Prostate gland (tissue), 2 donors: ENCODE measurements at regions not wholly inside any gene's neighbourhood (a gene's known extent, or its start where the extent isn't known, plus 50 kb on each side); places are given as distances from the start of the nearest gene placed in this dataset.

Experiments used
- DNase-seq: peaks from one replicate; pipeline ENCODE4 v3.0.0-alpha.2; 2019; ENCODE audit warnings: low spot score
- H3K27ac ChIP-seq, 2 donors: fragments of 200-600 bp; sonication (generic); 2 replicates each; pipeline ENCODE4 v1.5.1; 2017 to 2019
- H3K27me3 ChIP-seq: fragments of 200-600 bp; sonication (generic); replicated peaks from 2 replicates; pipeline ENCODE4 v1.5.1; 2019; ENCODE audit not compliant: insufficient read depth
- H3K36me3 ChIP-seq, 2 donors: fragments of 200-600 bp; sonication (generic); 1 replicate in 1 of 2; 2 replicates in 1 of 2; pipeline versions ENCODE4 v1.5.1 to v1.8.1; 2017 to 2019
- H3K4me1 ChIP-seq: fragments of 200-600 bp; sonication (generic); replicated peaks from 2 replicates; pipeline ENCODE4 v1.5.1; 2019
- H3K4me3 ChIP-seq, 2 donors: fragments of 200-600 bp; sonication (generic); 2 replicates each; pipeline ENCODE4 v1.5.1; 2017 to 2019
- H3K9me3 ChIP-seq: fragments of 200-600 bp; sonication (generic); 2 replicates; pipeline ENCODE4 v1.5.1; 2017
- POLR2A ChIP-seq: fragments of 450-650 bp; IDR thresholded peaks from one replicate; pipeline ENCODE4 v1.6.1; 2016; ENCODE audit warnings: antibody characterized with exemption, mild to moderate bottlenecking
- POLR2AphosphoS5 ChIP-seq: sonication (generic); formaldehyde crosslinking; IDR thresholded peaks from one replicate; pipeline ENCODE4 v1.6.1; 2017; ENCODE audit warnings: antibody characterized with exemption
- WGBS: methylation state at CpG from one replicate; pipeline ENCODE4 v1.1.5; 2018; 5-methylcytosine and 5-hydroxymethylcytosine counted together
- intact Hi-C: fragments of 100-400 bp; cut with DNase I; formaldehyde crosslinking; loops from one replicate; pipeline ENCODE4 v1.14.2; 2022
- TF ChIP-seq, protein P1 (sequence below), 4 experiments: fragments of 200-600 bp in 2 of 4; fragments of 450-650 bp in 2 of 4; sonication (generic) in 2 of 4; IDR thresholded peaks; 1 replicate in 3 of 4; 2 replicates in 1 of 4; pipeline ENCODE4 v1.5.1; 2016 to 2019; ENCODE audit warnings: antibody characterized with exemption in 4 of 4, mild to moderate bottlenecking in 2 of 4, moderate library complexity in 2 of 4

DNA sequence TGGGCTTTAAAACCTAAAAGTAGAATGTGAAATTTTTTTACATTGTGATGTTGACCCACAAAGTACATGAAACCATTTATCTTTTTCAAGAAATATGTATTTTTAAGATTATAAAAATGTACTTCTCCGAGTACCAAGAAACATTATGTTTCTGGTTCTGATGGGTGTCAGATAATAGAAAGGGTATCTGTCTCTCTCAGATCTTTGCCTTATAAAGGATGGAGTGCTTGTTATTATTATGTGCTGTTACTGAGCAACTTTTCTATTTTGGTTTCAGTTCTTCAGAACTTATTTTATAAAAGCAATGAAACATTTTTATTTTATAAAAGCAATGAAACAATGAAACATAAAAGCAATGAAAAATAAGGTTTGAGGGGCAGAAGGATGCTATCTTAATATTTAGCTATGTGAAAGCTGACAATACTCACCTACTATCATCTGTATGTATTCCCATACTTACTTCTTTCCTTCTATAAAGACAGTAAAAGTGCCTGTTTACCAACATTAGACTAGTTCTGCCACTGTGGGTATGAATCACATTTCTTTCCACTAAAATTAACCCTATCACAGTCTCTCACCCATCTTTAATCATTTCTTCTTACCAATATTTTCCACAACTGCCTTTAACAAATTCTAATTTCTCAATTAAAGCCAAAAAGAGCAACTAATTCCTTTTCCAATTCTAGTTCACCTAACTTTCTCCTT is 540.7 kb upstream of the KCNMB2 start:
- no peaks in the 10 kb centered on the region for H3K27me3 ChIP-seq
- TF ChIP-seq, protein P1, sequence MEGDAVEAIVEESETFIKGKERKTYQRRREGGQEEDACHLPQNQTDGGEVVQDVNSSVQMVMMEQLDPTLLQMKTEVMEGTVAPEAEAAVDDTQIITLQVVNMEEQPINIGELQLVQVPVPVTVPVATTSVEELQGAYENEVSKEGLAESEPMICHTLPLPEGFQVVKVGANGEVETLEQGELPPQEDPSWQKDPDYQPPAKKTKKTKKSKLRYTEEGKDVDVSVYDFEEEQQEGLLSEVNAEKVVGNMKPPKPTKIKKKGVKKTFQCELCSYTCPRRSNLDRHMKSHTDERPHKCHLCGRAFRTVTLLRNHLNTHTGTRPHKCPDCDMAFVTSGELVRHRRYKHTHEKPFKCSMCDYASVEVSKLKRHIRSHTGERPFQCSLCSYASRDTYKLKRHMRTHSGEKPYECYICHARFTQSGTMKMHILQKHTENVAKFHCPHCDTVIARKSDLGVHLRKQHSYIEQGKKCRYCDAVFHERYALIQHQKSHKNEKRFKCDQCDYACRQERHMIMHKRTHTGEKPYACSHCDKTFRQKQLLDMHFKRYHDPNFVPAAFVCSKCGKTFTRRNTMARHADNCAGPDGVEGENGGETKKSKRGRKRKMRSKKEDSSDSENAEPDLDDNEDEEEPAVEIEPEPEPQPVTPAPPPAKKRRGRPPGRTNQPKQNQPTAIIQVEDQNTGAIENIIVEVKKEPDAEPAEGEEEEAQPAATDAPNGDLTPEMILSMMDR (IDR thresholded peaks at IDR 0.05), result no peak
- no peak for TF ChIP-seq POLR2AphosphoS5
- no peak for TF ChIP-seq POLR2A
- WGBS, result 76% methylated on average over 1 of the region's 1 CpG
- intact Hi-C loops, result no loop called here
- no peaks in the 10 kb centered on the region for H3K9me3 ChIP-seq
- H3K4me3 ChIP-seq, result no peak overlapping the region
- DNase-seq, result no peak
- no peaks in the 10 kb centered on the region for H3K4me1 ChIP-seq
- no peaks in the 10 kb centered on the region for H3K36me3 ChIP-seq
- H3K27ac ChIP-seq, result no peak overlapping the region

DNA sequence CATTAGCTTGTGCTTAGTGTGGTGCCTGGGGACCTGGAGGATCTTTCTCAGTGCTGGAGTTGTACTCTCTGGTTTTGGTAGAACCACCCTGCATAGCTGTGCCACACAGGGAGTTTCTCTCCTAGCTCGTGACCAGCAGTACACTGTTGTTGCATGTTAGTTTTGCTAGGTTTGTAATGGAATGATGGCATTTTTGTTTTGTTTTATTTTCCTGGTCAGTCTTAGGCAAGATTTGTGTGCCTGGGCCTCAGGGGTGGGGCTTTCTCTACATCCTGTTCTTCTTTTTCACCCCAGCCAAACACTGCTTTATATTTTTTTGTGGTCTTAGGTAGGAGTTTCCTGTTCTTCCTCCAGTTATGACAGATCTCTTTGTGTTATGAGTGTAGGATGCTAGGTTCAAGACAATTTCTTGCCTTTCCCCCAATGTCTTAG is 534.5 kb upstream of the KCNMB2 start:
- Histone ChIP-seq H3K9me3 (no peaks in the 10 kb centered on the region), H3K36me3 (no peaks in the 10 kb centered on the region), H3K27ac (no peak overlapping the region), H3K4me3 (no peak overlapping the region), H3K4me1 (no peaks in the 10 kb centered on the region), H3K27me3 (no peaks in the 10 kb centered on the region)
- TF ChIP-seq POLR2AphosphoS5, result no peak
- intact Hi-C loops, result no loop called here
- no peak for DNase-seq
- 95% methylated on average over 1 of the region's 1 CpG for WGBS

DNA sequence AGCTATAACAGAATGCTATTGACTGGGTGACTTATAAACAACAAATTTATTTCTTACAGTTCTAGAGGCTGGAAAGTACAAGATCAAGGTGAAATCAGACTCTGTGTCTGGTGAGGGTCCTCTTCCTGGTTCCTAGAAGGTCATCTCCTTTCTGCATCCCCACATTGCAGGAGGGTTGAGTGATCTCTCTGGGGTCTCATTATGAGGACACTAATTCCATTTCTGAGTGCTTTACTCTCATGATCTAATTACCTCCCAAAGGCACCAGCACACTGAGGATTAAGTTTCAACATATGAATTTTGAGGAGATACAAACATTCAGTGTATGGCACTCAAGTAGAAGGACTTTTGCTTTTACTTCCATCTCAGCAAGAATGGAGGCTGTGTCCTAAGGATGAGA is 534.1 kb upstream of the KCNMB2 start:
- Histone ChIP-seq H3K4me3 (no peak overlapping the region), H3K4me1 (no peaks in the 10 kb centered on the region), H3K27me3 (no peaks in the 10 kb centered on the region), H3K9me3 (no peaks in the 10 kb centered on the region), H3K36me3 (no peaks in the 10 kb centered on the region), H3K27ac (no peak overlapping the region)
- no peak for TF ChIP-seq POLR2A
- TF ChIP-seq POLR2AphosphoS5, result no peak
- TF ChIP-seq, protein P1 (IDR thresholded peaks at IDR 0.05), result no peak
- intact Hi-C loops, result no loop called here
- DNase-seq, result no peak

DNA sequence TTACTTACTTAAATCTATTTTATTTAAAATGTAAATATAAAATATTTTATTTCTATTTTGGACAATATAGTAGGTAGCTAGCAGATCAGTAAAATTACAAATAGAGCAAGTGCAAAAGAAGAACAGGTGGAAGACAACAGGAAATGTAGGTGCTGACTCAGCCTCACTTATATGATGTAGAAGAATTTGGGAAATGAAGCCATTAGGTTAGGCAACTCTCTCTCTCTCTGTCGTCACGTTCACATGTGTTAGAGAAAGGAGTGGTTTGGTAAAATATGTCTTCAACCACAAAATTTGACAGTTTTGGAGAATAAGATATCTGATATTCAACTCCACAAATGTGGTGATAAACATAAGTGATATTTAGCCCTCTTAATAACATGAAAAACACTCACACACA is 532.5 kb upstream of the KCNMB2 start:
- no peaks in the 10 kb centered on the region for H3K4me1 ChIP-seq
- WGBS, result 77% methylated on average over 2 of the region's 2 CpGs
- intact Hi-C loops, result no loop called here
- H3K27me3 ChIP-seq, result no peaks in the 10 kb centered on the region
- no peaks in the 10 kb centered on the region for H3K36me3 ChIP-seq
- no peak overlapping the region for H3K27ac ChIP-seq
- H3K9me3 ChIP-seq, result no peaks in the 10 kb centered on the region
- TF ChIP-seq POLR2AphosphoS5 (no peak), POLR2A (no peak)
- TF ChIP-seq, protein P1 (IDR thresholded peaks at IDR 0.05), result no peak
- DNase-seq, result no peak
- no peak overlapping the region for H3K4me3 ChIP-seq

DNA sequence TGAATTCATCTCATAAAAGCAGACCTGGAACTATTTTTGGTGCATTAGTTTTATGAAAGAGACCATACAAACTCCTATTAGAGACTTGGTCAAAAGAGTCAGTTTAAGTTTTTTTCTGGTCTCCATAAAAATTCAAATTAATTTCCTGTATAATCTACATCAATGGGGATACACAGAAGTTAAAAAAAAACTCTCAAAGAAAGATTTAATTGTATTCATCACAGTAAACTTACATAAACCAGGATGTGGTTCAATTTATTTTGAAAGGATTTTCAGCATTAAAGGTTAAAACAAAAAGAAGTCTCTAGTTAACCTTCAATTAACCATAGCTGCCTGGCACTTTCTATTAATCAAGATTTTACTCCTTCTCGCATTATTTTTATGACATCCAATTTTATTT is 530.3 kb upstream of the KCNMB2 start:
- Histone ChIP-seq H3K36me3 (no peaks in the 10 kb centered on the region), H3K4me1 (no peaks in the 10 kb centered on the region), H3K27ac (no peak overlapping the region), H3K27me3 (no peaks in the 10 kb centered on the region), H3K9me3 (no peaks in the 10 kb centered on the region), H3K4me3 (no peak overlapping the region)
- intact Hi-C loops, result no loop called here
- no peak for DNase-seq
- WGBS, result 79% methylated on average over 1 of the region's 1 CpG
- TF ChIP-seq POLR2A (no peak), POLR2AphosphoS5 (no peak)
- TF ChIP-seq, protein P1 (IDR thresholded peaks at IDR 0.05), result no peak
